ENCODE measurements at regions not wholly inside any gene's neighbourhood (a gene's known extent, or its start where the extent isn't known, plus 50 kb on each side); places are given as distances from the start of the nearest gene placed in this dataset.

- TF ChIP-seq SP2 (IDR thresholded peaks at IDR 0.05; ENCODE audit: low read length) (no peak), CTCF (IDR thresholded peaks at IDR 0.05; ENCODE audit: control extremely low read depth in 1 of 3, insufficient read depth in 1 of 3, low read depth in 1 of 3, low read length in 3 of 3) (no peak), SP1 (IDR thresholded peaks at IDR 0.05; ENCODE audit: low read depth, low read length) (no peak), MAX (IDR thresholded peaks at IDR 0.05) (0 out of 2 replicates have a peak, but pooled peaks have one; percentile 23), CEBPB (IDR thresholded peaks at IDR 0.05; ENCODE audit: low read depth, low read length) (no peak), POLR2AphosphoS5 (IDR thresholded peaks at IDR 0.05; ENCODE audit: low read depth, low read length) (no peak)
Measured at GRCh38 chr22:26922806-26923205, 265.4 kb downstream of the MIAT start.

Measured in H1 (cell line).